SU-DHL-6 (cell line): ENCODE measurements at regions not wholly inside any gene's neighbourhood (a gene's known extent, or its start where the extent isn't known, plus 50 kb on each side); places are given as distances from the start of the nearest gene placed in this dataset.
"Not testable (repeated sequence)": the region's sequence is repeated elsewhere in the genome, so short reads cannot be mapped to it uniquely, and the experiment has no call there.

Experiments used
- H2AFZ ChIP-seq: fragments of 200-600 bp; sonication (generic); 2 replicates; pipeline ENCODE4 v1.6.1; 2014; ENCODE audit warnings: low read depth, mild to moderate bottlenecking, moderate library complexity, mixed read lengths, antibody characterized with exemption, low read length; ENCODE audit not compliant: severe bottlenecking
- H3F3A ChIP-seq: fragments of 200-600 bp; shearing (Covaris generic); 2 replicates; pipeline ENCODE4 v1.6.0; 2016; ENCODE audit warnings: antibody characterized with exemption, mild to moderate bottlenecking; ENCODE audit not compliant: insufficient read depth
- H3K27ac ChIP-seq: fragments of 200-600 bp; sonication (generic); 2 replicates; pipeline ENCODE4 v1.5.1; 2016; ENCODE audit warnings: low read depth, mild to moderate bottlenecking, low read length, moderate library complexity, mixed read lengths
- H3K27me3 ChIP-seq: fragments of 200-600 bp; sonication (generic), shearing (Covaris generic); 2 replicates; pipeline ENCODE4 v1.6.0; 2014; ENCODE audit warnings: mild to moderate bottlenecking, low read length
- H3K36me3 ChIP-seq: fragments of 200-600 bp; sonication (generic); 2 replicates; pipeline ENCODE4 v1.6.1; 2014; ENCODE audit warnings: mild to moderate bottlenecking, low read length, mixed read lengths
- H3K4me2 ChIP-seq: fragments of 300-600, 200-600 bp; shearing (Covaris generic), sonication (generic); 2 replicates; pipeline ENCODE4 v1.6.0; 2014; ENCODE audit warnings: low read length, low read depth, mild to moderate bottlenecking; ENCODE audit not compliant: poor library complexity, severe bottlenecking
- H3K4me3 ChIP-seq: fragments of 200-600 bp; sonication (generic); 2 replicates; pipeline ENCODE4 v1.5.1; 2014; ENCODE audit warnings: antibody characterized with exemption, low read length, mild to moderate bottlenecking, mixed read lengths; ENCODE audit not compliant: insufficient read depth, poor library complexity, severe bottlenecking
- H3K79me2 ChIP-seq: fragments of 200-600 bp; sonication (generic); 2 replicates; pipeline ENCODE4 v1.6.1; 2014; ENCODE audit warnings: mild to moderate bottlenecking, low read length, moderate library complexity; ENCODE audit not compliant: insufficient read depth
- H3K9ac ChIP-seq: fragments of 200-600 bp; sonication (generic); 2 replicates; pipeline ENCODE4 v1.7.0; 2014; ENCODE audit warnings: mild to moderate bottlenecking, low read length
- H3K9me2 ChIP-seq: fragments of 200-600 bp; sonication (generic); replicated peaks from 2 replicates; pipeline ENCODE4 v1.6.1; 2014; ENCODE audit warnings: low read length; ENCODE audit not compliant: insufficient read depth
- H3K9me3 ChIP-seq: fragments of 200-600 bp; sonication (generic); 2 replicates; pipeline ENCODE4 v1.6.1; 2014; ENCODE audit warnings: low read length, mixed read lengths; ENCODE audit not compliant: insufficient read depth
- H4K20me1 ChIP-seq: fragments of 200-600 bp; sonication (generic); 2 replicates; pipeline ENCODE4 v1.6.1; 2014; ENCODE audit warnings: low read depth, mild to moderate bottlenecking, antibody characterized with exemption, low read length, moderate library complexity, mixed read lengths
- CTCF ChIP-seq: fragments of 200-600 bp; sonication (generic); IDR thresholded peaks from one replicate; pipeline ENCODE4 v1.5.1; 2017; ENCODE audit warnings: antibody characterized with exemption, mild to moderate bottlenecking, low read length, moderate library complexity; ENCODE audit not compliant: insufficient read depth, poor library complexity, severe bottlenecking
- EZH2phosphoT487 ChIP-seq: fragments of 200-600 bp; sonication (generic), shearing (Covaris generic); conservative IDR thresholded peaks from 2 replicates; pipeline ENCODE4 v1.6.1; 2018; ENCODE audit warnings: mild to moderate bottlenecking, antibody characterized with exemption, low read length, moderate library complexity, mixed read lengths

- H3K27ac ChIP-seq: no peak overlapping the region
- no peak for TF ChIP-seq EZH2phosphoT487
- TF ChIP-seq CTCF: no peak
- no peaks in the 10 kb centered on the region for H3K9me3 ChIP-seq
- no peak overlapping the region for H3K9ac ChIP-seq
- H3K4me2 ChIP-seq: no peak overlapping the region
- no peaks in the 10 kb centered on the region for H3K27me3 ChIP-seq
- no peaks in the 10 kb centered on the region for H3K79me2 ChIP-seq
- no peaks in the 10 kb centered on the region for H3K36me3 ChIP-seq
- no peak overlapping the region for H2AFZ ChIP-seq
- H3F3A ChIP-seq: no peaks in the 10 kb centered on the region
- no peaks in the 10 kb centered on the region for H3K9me2 ChIP-seq
- H3K4me3 ChIP-seq: no peak overlapping the region
- H4K20me1 ChIP-seq: no peaks in the 10 kb centered on the region
Observed at GRCh38 chr4:181020456-181020855, 1222.7 kb upstream of the TENM3 start.

- no peaks in the 10 kb centered on the region for H3K9me3 ChIP-seq
- H3K27me3 ChIP-seq: no peaks in the 10 kb centered on the region
- H2AFZ ChIP-seq: no peak overlapping the region
- H3F3A ChIP-seq: no peaks in the 10 kb centered on the region
- no peak overlapping the region for H3K9ac ChIP-seq
- no peak overlapping the region for H3K27ac ChIP-seq
- H3K4me3 ChIP-seq: no peak overlapping the region
- H3K79me2 ChIP-seq: no peaks in the 10 kb centered on the region
- no peaks in the 10 kb centered on the region for H3K9me2 ChIP-seq
- TF ChIP-seq CTCF: no peak
- TF ChIP-seq EZH2phosphoT487: no peak
- H4K20me1 ChIP-seq: no peaks in the 10 kb centered on the region
- no peak overlapping the region for H3K4me2 ChIP-seq
- no peaks in the 10 kb centered on the region for H3K36me3 ChIP-seq
Observed at GRCh38 chr4:181021213-181021612, 1222.0 kb upstream of the TENM3 start.

- H3K36me3 ChIP-seq, H3K9me3 ChIP-seq, H3K4me3 ChIP-seq, H3K79me2 ChIP-seq, H3K27me3 ChIP-seq, H3K27ac ChIP-seq, H4K20me1 ChIP-seq, H3K9ac ChIP-seq, H3K9me2 ChIP-seq, H3K4me2 ChIP-seq, H3F3A ChIP-seq, H2AFZ ChIP-seq: not testable (repeated sequence)
Observed at GRCh38 chr4:181030135-181030921, 1212.9 kb upstream of the TENM3 start.

GRCh38 chr4:181030961-181031360 lies 1212.2 kb upstream of the TENM3 start:
- Histone ChIP-seq H3K27me3 (no peaks in the 10 kb centered on the region), H3K27ac (no peak overlapping the region), H3F3A (no peaks in the 10 kb centered on the region), H3K79me2 (no peaks in the 10 kb centered on the region), H3K4me2 (no peak overlapping the region), H3K9me3 (no peaks in the 10 kb centered on the region), H4K20me1 (no peaks in the 10 kb centered on the region), H3K4me3 (no peak overlapping the region), H2AFZ (no peak overlapping the region), H3K9ac (no peak overlapping the region), H3K9me2 (no peaks in the 10 kb centered on the region), H3K36me3 (no peaks in the 10 kb centered on the region)
- TF ChIP-seq EZH2phosphoT487 (no peak), CTCF (no peak)
